ENCODE measurements at regions not wholly inside any gene's neighbourhood (a gene's known extent, or its start where the extent isn't known, plus 50 kb on each side); places are given as distances from the start of the nearest gene placed in this dataset.

- intact Hi-C loops (cut with DNase I): no loop called here
- Histone ChIP-seq H3K27ac (no peak overlapping the region), H3K4me1 (no peaks in the 10 kb centered on the region), H3K36me3 (no peaks in the 10 kb centered on the region), H3K4me3 (no peak overlapping the region), H3K27me3 (no peaks in the 10 kb centered on the region), H3K9me3 (no peaks in the 10 kb centered on the region)
- TF ChIP-seq POLR2AphosphoS5 (IDR thresholded peaks at IDR 0.05): no peak
- TF ChIP-seq CTCF (IDR thresholded peaks at IDR 0.05): no peak
- no peak for TF ChIP-seq EP300 (IDR thresholded peaks at IDR 0.05)
- no peak for TF ChIP-seq POLR2A (IDR thresholded peaks at IDR 0.05)
- DNase-seq: no peak
- 38 to 40% methylated on average over 2 of the region's 2 CpGs for WGBS, 2 donors
These were observed 228.8 kb upstream of the TMEM229A start for GRCh38 chr7:124261710-124262109.

- TF ChIP-seq POLR2AphosphoS5 (IDR thresholded peaks at IDR 0.05): no peak
- no peak for TF ChIP-seq CTCF (IDR thresholded peaks at IDR 0.05)
- TF ChIP-seq POLR2A (IDR thresholded peaks at IDR 0.05): no peak
- TF ChIP-seq EP300 (IDR thresholded peaks at IDR 0.05): no peak
- no peaks in the 10 kb centered on the region for H3K27me3 ChIP-seq
- H3K4me3 ChIP-seq: no peak overlapping the region
- H3K27ac ChIP-seq: no peak overlapping the region
- no peak for DNase-seq
- no peaks in the 10 kb centered on the region for H3K4me1 ChIP-seq
- H3K36me3 ChIP-seq: no peaks in the 10 kb centered on the region
- H3K9me3 ChIP-seq: no peaks in the 10 kb centered on the region
- WGBS, 2 donors: 52 to 71% methylated on average over 5 of the region's 5 CpGs
- intact Hi-C loops (cut with DNase I): no loop called here
These were observed 224.9 kb upstream of the TMEM229A start for GRCh38 chr7:124257638-124258308.

GRCh38 chr7:124255041-124255655, 222.3 kb upstream of the TMEM229A start:
- no peak for DNase-seq
- H3K27ac ChIP-seq: no peak overlapping the region
- no peaks in the 10 kb centered on the region for H3K27me3 ChIP-seq
- intact Hi-C loops (cut with DNase I): no loop called here
- no peaks in the 10 kb centered on the region for H3K36me3 ChIP-seq
- no peaks in the 10 kb centered on the region for H3K9me3 ChIP-seq
- no peak overlapping the region for H3K4me3 ChIP-seq
- TF ChIP-seq EP300 (IDR thresholded peaks at IDR 0.05) (no peak), POLR2AphosphoS5 (IDR thresholded peaks at IDR 0.05) (no peak), CTCF (IDR thresholded peaks at IDR 0.05) (no peak), POLR2A (IDR thresholded peaks at IDR 0.05) (no peak)
- 38 to 66% methylated on average over 4 of the region's 4 CpGs for WGBS, 2 donors
- H3K4me1 ChIP-seq: no peaks in the 10 kb centered on the region

GRCh38 chr7:124254396-124254795, 221.5 kb upstream of the TMEM229A start:
- Histone ChIP-seq H3K27ac (no peak overlapping the region), H3K4me3 (no peak overlapping the region), H3K4me1 (no peaks in the 10 kb centered on the region), H3K27me3 (no peaks in the 10 kb centered on the region), H3K36me3 (no peaks in the 10 kb centered on the region), H3K9me3 (no peaks in the 10 kb centered on the region)
- intact Hi-C loops (cut with DNase I): no loop called here
- DNase-seq: no peak
- no peak for TF ChIP-seq EP300 (IDR thresholded peaks at IDR 0.05)
- TF ChIP-seq CTCF (IDR thresholded peaks at IDR 0.05): no peak
- TF ChIP-seq POLR2AphosphoS5 (IDR thresholded peaks at IDR 0.05): no peak
- TF ChIP-seq POLR2A (IDR thresholded peaks at IDR 0.05): no peak

GRCh38 chr7:124251636-124252035, 218.8 kb upstream of the TMEM229A start:
- no peaks in the 10 kb centered on the region for H3K27me3 ChIP-seq
- H3K4me1 ChIP-seq: no peaks in the 10 kb centered on the region
- H3K36me3 ChIP-seq: no peaks in the 10 kb centered on the region
- intact Hi-C loops (cut with DNase I): no loop called here
- TF ChIP-seq EP300 (IDR thresholded peaks at IDR 0.05): no peak
- TF ChIP-seq POLR2AphosphoS5 (IDR thresholded peaks at IDR 0.05): no peak
- TF ChIP-seq CTCF (IDR thresholded peaks at IDR 0.05): no peak
- no peak for TF ChIP-seq POLR2A (IDR thresholded peaks at IDR 0.05)
- no peak overlapping the region for H3K4me3 ChIP-seq
- no peak for DNase-seq
- H3K27ac ChIP-seq: no peak overlapping the region
- no peaks in the 10 kb centered on the region for H3K9me3 ChIP-seq

Measured in sigmoid colon (tissue), 6 donors.